ENCODE measurements at regions not wholly inside any gene's neighbourhood (a gene's known extent, or its start where the extent isn't known, plus 50 kb on each side); places are given as distances from the start of the nearest gene placed in this dataset.

DNA sequence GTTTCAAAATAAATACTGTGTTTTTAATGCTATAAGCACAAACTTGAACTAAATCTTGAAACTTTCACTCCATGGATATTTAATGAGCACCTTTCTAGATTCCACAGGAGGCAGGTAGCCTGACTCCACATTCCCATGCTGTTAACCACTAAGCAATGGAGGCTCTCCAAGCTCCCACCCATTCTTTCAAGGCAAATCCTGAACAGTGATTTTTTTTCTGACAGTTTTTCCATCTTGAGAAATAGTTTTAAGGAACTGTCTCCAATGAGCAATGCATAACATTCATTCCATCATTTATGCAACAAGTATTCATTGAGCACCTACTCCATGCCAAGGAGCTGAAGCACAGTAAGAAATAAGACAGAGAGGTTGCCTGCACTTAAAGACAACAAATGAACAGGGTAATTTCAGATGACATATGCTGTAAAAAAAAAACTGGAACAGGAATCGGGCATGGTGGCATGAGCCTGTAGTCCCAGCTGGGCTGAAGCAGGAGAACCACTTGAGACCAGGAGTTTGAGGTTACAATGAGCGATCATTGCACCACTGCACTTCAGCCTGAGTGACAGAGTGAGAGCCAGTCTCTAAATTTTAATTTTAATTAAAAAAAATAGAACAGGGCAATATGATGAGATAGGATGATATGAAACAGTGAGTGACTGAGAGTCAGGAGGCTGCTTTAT is 102.3 kb upstream of the CPSF6 start (continued):
- TF ChIP-seq CHD7 (IDR thresholded peaks at IDR 0.05; ENCODE audit: insufficient replicate concordance, low read length) (no peak), CREB1 (IDR thresholded peaks at IDR 0.05) (no peak), BRCA1 (IDR thresholded peaks at IDR 0.05; ENCODE audit: low read depth, low read length) (no peak)
- TF ChIP-seq, protein P1, sequence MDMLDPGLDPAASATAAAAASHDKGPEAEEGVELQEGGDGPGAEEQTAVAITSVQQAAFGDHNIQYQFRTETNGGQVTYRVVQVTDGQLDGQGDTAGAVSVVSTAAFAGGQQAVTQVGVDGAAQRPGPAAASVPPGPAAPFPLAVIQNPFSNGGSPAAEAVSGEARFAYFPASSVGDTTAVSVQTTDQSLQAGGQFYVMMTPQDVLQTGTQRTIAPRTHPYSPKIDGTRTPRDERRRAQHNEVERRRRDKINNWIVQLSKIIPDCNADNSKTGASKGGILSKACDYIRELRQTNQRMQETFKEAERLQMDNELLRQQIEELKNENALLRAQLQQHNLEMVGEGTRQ (IDR thresholded peaks at IDR 0.05; ENCODE audit: low read length), result no peak
- TF ChIP-seq, protein P2, sequence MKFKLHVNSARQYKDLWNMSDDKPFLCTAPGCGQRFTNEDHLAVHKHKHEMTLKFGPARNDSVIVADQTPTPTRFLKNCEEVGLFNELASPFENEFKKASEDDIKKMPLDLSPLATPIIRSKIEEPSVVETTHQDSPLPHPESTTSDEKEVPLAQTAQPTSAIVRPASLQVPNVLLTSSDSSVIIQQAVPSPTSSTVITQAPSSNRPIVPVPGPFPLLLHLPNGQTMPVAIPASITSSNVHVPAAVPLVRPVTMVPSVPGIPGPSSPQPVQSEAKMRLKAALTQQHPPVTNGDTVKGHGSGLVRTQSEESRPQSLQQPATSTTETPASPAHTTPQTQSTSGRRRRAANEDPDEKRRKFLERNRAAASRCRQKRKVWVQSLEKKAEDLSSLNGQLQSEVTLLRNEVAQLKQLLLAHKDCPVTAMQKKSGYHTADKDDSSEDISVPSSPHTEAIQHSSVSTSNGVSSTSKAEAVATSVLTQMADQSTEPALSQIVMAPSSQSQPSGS (IDR thresholded peaks at IDR 0.05; ENCODE audit: low read length), result no peak
